Esophagus mucosa (tissue), 1 donor: ENCODE measurements at regions not wholly inside any gene's neighbourhood (a gene's known extent, or its start where the extent isn't known, plus 50 kb on each side); places are given as distances from the start of the nearest gene placed in this dataset.
A peak's percentile ranks its signal among the peaks of the same experiment; 100 is the strongest.
"Not testable (repeated sequence)": the region's sequence is repeated elsewhere in the genome, so short reads cannot be mapped to it uniquely, and the experiment has no call there.

Experiments used
- ATAC-seq: fragments of 200-7000 bp; cut with Tn5 transposase; one replicate; pipeline ENCODE4 v1.9.1; 2020
- donor health status: DM: yes; HTN: yes; CAD: no.

DNA sequence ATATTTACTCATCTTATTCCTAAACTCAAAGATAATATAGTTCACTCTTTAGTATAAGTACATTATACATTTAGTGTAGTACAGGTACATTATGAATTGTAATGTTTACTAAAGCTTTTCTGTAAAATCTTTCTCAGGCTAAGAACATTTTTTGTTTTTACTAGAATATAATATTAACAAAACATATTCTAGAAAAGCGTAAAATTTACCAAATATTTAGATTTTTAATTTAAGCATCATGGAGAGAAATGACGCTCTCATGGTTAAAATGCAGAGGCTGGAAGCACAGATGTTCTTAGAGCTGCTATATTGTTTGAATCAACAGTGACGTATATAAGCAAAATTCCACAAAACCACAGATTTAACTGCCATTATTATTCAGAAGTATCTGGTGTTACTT is 54.7 kb upstream of the NBPF15 start:
- ATAC-seq, result not testable (repeated sequence)

DNA sequence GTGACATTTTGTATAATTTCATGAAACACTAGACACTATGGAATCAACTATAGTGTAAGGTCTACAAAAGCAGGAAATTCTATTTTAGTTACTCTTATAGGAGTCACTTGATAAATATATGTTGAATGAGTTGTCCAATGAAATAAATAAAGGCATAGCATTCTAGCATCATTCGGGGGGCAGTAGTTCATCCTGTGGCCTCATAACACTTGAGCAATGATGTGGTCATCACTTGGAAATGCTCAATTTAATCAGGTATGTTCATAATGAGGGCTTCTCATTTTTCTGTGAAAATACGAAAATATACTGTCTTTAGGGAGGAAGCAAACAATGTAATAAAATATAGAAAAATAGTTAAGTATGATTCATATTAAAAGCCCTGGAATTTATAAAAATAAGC is 55.4 kb upstream of the NBPF15 start:
- ATAC-seq, result not testable (repeated sequence)

DNA sequence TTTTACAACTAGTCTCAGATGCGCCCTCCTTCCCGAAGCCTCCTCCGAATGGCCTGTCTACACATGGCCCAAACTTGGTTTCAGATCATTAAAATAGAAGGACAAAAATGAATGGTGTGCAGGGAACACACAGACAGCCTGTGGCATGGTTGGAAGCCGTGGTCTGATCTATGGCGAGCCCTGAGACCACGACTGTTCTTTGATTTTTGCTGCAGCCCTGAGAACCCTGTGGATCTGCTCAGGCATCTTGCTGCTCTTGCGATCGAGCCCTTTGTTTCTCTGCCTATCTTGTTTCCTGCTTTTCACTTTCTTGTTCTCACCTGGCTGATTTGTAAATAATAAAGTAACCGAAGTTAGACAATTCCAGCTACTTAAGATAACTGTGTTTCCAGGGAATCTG is 57.0 kb upstream of the NBPF15 start:
- ATAC-seq, result not testable (repeated sequence)

DNA sequence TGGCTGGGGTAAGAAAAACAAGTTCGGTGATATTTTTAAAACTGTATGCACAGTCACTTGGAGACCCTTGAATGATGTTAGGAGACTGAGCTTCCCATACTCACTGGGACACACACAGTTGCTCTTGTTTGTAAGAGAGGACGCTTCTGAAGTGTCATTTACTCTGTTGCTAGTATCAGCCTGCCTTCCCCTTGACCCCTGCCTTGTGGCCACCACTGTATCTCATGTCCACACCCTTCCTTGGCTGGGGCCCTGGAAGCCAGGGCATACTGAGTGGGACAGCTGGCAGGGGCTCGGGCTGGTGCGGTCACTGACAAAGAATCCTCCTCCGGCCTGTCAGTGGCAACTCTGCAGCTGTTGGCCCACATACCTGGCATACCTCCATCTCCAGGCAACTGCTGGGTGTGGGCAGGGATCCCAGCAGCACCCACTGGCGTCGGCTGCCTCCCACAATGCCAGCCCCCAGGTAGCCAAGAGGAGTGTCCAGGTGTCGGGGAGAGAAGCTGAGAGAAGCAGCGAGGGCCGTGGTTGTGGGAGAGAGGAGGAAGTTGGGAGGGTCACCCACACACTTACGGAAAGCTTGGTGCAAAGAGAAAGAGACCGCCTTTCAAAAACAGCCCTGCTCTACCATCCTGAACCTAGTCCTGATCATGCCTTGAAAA is 58.2 kb upstream of the NBPF15 start:
- not testable (repeated sequence) for ATAC-seq

DNA sequence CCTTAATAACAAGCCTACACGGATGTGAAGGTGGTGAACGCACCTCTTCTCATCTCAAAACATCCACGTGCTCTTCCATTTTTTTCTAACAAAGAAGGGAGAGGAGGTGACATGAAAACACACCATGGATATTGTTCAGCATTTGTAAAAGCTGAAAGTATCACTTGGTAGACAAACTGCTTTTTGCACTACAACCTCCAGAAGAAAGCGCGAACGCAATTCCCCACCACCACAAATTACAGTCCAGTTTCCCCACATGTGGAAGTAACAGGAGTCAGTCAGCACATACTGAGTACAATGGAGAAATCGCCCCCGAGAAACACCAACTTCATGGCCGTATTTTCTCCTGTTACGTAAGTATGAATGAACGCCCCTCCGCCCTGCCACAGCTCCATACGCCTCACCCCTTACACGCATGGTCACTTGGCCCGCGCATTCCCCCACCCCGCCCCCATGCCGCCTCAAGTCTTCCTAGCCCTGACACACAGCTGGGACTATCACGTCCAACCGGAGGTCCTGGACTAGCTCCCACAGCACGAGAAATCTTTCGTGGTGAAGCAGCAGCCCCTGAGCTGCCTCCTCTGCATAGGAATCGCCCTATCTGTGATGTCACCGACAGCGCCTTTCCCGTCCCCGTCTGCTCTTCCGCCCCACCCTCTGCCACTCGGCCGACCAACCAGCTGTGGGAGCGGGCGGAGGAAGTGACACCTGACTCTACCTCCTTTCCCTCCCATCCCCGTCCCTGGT is 62.4 kb upstream of the NBPF15 start:
- peak; percentile 97 for ATAC-seq

GRCh38 chr1:144532156-144532607 is 60.5 kb upstream of the PPIAL4F start:
- peak; percentile 66 for ATAC-seq

DNA sequence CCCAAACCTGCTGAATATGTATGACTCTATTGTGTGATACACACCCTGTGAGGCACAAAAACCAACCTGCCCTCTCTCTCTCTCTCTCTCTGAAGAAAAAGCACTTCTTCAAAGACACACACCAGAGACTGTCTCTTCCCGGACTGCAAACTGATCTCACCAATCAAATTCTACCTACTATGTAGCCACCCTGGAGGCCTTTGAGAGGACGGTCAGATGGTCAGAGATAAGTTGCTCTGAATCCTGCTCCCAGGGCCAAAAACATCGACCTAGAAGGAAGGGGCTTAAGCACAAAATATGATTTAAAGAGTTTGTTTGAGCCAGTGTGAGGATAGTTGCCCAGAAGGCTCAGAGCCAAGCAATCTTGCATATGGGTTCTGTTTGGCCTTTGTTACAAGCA is 59.2 kb upstream of the PPIAL4F start:
- ATAC-seq, result not testable (repeated sequence)

DNA sequence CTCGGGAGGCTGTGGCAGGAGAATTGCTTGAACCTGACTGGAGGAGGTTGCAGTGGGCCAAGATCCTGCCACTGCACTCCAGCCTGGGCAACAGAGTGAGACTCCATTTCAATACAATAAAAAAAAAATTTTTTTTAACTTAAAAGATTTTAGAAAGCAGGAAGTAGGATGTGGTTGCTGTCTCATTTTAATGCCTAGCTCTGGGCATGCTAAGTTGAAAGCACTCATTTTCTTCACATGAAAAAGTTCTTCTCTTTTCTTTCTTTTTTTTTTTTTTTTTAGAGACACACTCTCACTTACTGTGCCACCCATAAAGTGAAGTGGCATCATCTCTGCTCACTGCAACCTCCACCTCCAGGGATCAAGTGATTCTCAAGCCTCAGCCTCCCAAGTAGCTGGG is 58.4 kb upstream of the PPIAL4F start:
- ATAC-seq, result not testable (repeated sequence)

- not testable (repeated sequence) for ATAC-seq
Measured at GRCh38 chr1:144536677-144537076, 56.0 kb upstream of the PPIAL4F start.

DNA sequence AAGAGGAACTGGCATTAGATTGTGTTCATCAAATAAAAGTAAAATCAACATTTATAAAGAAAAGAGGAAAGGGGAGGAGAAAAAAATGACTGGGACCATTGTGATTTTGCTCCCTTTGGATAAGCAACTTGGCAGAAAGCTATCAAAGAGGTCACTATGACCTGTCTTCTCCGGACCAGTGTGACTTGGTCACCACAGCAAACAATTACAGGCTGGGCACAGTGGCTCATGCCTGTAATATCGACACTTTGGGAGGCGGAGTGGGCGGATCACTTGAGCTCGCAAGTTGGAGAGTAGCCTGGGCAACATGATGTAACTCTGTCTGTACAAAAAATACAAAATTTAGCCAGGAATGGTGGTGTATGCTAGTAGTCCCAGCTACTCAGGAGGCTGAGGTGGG is 55.5 kb upstream of the PPIAL4F start:
- ATAC-seq, result not testable (repeated sequence)

DNA sequence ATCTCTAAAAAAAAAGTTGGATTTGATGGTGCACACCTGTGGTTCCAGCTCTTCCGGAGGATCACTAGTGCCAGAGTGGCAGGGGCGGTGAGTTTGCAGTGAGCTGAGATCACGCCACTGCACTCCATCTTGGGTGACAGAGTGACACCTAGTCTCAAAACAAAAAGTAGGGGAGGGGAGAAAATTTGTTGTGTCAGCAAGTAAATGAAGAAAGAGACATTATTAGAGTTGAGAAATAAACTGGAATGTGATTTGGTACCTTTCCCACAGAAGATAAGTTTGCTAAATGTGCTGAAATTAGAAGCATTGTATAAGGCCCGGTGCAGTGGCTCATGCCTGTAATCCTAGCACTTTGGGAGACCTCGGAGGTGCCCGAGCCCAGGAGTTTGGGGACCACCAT is 54.0 kb upstream of the PPIAL4F start:
- ATAC-seq, result not testable (repeated sequence)

DNA sequence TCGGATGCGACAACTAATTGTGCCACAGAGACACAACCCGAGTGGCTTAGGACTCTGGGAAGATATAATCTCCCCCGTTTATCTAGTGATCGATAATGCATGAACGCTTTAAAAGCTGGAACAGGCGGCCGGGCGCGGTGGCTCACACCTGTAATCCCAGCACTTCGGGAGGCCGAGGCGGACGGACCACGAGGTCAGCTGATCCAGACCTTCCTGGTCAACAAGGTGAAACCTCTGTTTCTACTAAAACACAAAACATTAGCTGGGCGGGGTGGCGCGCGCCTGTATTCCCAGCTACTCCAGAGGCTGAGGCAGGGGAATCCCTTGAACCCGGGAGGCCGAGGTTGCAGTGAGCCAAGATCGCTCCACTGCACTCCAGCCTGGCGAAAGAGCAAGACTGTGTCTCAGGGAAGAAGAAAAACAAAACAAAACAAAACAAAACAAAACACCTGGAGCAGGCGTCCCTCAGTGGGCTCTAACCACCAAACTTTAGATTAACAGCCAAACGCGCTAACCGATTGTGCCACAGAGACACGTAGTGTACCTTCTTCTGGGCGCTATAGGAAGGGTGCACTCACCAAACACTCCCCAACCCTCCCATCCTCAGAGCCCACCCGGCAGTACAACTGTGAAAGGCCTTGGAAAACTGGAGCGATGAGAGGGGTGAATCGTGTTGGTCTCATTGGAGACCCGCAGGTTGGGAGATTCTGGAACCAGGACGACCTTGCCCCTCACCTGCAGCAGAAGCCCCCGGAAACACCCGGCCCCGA is 53.3 kb upstream of the PPIAL4F start:
- not testable (repeated sequence) for ATAC-seq
